GM18870 (cell line): ENCODE measurements at regions not wholly inside any gene's neighbourhood (a gene's known extent, or its start where the extent isn't known, plus 50 kb on each side); places are given as distances from the start of the nearest gene placed in this dataset.

Experiments
- ATAC-seq: cut with Tn5 transposase; IDR thresholded peaks from one replicate; pipeline ENCODE4 v1.9.1; 2021; ENCODE audit warnings: moderate library complexity; ENCODE audit not compliant: unreplicated experiment

DNA sequence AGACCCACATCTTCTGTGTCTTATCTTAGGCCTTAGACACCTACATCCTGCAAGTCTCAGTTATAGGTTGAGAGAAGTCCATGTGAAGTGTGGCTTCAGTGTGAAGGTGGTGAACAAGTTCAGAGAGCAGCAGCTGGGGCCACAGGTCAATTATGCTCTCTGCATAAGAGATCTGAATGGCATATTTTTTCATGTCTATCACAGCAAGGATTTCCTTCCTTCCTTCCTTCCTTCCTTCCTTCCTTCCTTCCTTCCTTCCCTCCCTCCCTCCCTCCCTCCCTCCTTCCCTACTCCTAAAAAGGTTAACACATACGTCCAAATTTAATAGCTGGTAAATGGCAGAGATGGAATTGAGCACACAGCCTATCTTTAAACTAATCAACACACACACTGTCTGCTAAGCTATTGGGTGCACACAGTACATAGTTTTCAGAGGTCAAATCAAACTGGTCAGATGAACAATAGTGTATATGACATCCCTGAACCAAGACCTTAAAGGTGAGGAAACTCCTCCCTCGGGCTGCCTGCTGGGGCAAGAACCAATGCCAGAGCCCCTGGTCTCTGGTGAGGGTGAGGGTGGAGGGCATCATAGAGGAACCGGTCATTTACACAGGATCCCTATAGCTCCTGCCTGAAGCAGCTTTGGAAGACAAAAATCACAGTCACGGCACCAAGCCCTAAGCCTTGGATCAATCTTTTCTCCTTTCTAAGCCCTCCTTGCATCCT, 240.9 kb downstream of the ICOS start:
- ATAC-seq: peak; percentile 39

DNA sequence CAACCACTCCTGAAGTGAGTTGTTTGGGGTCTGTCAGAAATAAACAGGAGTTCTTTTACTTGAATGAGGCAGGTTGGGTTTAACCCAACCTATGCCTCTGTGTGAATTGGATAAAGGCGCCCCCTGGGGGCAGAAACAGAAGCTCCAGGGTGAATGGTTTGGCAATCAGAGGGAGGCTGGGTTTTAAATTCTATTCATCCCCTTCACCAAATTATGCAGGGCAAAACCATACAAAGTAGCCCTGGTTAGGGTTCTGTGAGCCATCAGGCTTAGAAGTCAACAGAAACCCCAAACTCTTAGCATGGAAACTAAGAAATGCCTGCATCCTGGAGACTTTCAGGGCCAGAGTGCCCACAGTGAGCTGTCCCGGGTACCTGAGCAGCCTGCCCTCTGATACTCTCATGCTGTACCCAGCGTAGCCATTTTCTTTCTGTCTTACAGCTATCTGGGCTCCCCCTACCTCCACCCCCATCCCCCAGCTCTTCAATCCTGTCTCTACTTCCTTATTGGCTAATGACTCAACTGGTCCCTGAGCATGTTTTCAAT, 241.5 kb downstream of the ICOS start:
- peak; percentile 72 for ATAC-seq

DNA sequence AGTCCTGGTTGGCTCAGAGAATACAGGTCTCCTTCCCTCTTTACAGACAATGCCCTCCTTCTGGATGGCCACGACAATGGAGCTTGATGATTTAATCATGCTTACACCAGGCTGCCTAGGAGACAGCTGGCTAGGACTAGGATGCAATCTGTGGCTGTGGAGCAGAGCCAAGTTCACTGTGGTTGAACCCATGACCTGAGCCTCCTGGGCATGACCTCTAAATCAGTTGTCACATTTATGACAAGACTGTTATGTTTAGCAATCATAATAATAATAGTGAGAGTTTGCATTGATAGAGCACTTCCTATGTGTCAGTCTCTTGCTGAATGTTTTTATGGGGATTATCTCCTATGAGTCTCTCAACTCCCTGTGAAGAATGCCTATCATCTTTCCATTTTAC, 244.1 kb downstream of the ICOS start:
- no peak for ATAC-seq

DNA sequence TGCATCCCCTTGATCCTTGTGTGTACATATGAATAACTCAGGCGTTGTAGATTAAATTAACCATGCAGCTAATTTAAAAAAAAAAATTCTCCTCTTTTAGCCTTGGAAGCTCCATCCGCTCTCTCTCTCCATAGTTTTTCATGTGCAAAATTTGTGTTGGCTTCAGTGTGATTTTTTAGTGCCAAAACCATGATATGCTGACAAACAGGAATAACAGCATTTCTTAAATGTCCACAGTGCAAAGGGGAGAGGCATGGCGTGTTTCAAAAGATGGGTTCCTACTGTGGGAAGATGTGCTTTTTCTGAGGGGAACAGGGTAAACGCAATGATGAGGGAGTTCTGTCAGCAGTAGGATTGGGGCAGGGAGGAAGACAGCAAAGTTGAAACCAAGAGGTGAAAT, 247.0 kb downstream of the ICOS start:
- no peak for ATAC-seq

DNA sequence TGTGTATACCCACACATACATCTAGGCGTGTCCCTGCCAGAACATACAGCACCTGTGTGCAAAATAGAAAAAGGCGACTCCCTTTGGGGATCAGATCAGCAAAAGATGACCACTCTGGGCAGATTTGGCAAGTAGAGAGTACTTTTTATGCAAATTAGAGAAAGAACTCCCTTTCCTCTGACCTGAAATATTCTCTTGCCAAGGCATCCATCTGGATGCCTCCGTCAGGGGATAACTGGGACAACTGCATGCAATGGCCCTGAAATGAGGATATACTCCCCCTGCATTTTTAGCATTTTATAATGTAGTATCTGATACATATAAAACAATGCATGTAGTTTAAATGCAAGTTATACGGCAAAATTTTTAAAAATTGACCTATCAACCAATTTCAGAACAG, 247.7 kb downstream of the ICOS start:
- no peak for ATAC-seq

DNA sequence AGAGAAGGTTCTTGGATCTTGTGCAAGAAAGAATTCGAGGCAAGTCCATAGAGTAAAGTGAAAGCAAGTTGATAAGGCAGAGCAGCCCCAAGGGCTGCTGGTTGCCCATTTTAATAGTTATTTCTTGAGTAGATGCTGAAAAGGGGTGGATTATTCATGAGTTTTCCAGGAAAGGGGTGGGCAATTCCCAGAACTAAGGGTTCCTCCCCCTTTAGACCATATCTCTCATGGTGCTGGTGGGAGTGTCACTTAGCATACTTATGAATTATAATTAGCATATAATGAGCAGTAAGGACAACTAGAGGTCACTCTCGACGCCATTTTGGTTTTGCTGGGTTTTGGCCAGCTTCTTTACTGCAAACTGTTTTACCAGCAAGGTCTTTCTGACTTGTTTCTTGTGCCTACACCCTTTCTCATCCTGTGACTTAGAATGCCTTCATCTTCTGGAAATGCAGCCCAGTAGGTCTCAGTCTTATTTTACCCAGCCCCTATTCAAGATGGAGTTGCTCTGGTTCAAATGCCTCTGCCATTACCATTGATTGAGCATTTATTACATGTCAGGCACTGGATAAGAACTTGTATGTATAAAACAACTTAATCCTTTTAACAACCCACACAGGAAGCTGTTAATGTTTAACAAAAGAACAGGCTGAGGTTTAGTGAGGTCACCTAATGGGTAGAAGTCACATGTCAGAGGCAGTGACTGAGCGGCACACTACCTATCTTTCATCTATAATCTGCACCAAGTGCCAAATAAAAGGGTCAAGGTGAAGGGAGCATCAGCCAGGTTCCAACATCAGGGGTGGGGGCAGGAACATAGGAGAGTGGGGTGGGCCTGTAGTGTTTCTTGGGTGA, 250.9 kb downstream of the ICOS start:
- no peak for ATAC-seq

DNA sequence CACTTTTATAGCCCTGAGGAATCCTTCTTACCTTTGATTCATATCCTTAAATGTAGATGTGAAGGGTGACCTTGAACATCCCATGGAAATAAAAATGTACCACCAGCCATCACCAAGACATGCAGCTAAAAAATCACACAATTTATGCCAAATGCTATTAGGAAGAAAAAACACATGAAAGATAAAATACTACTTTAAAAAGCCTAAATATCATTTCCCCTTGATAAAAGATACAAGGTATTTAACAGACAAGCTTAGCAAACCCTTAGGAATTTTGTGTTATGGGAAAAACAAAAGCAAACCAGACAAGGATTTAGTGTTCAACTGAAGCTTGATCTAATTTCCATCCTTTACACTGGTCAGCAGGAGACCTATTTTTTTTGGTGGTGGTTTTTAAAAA, 255.0 kb downstream of the ICOS start:
- no peak for ATAC-seq

DNA sequence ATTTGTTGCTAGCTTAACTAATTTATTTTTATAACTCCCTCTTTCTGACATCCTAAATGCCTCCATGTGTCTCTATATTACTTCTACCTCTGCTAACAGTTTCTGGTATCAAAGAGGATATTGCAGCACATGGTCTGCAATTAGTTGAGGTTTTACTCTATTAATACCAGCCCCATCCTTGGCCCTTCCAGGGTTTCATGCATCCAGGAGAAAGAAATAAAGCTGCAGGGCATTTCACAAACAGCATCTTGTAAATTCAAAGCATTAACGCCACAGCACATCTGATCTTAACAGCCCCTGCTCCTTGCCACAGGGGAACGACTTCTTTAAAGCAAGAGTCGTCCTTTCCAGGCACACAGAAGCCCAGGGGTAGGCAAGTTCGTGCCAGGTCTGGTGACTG, 258.9 kb downstream of the ICOS start:
- no peak for ATAC-seq

DNA sequence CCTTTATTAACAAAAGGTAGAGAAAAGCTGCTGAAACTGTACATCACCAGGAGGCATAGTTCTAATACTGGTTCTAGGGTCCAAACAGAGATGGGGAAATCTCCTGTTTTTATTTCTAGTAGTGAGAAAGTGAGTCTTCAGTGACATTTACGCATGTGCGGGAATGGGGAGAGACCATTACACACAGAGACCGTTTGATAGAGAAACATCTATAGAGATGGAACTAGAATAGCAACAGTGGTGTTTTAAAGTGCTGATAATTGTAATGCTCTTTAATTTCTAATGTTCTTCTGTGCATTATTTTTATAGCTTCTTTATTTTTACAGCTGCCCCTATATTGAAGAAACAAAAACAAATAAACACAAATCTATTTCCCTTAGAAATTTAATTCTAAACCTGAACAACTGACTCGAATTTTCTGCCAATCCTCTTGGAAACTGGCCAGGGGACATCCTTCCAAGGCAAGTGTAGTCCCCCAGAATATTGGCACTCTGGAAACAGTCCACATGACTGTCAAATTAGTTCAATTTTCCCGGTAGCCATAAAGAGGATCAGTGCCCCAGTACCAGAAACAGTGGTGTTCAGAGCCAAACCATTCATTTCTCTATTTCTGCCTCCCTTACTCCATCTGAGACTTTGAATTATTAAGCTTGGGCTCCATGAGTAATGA, 260.9 kb downstream of the ICOS start:
- ATAC-seq: no peak

DNA sequence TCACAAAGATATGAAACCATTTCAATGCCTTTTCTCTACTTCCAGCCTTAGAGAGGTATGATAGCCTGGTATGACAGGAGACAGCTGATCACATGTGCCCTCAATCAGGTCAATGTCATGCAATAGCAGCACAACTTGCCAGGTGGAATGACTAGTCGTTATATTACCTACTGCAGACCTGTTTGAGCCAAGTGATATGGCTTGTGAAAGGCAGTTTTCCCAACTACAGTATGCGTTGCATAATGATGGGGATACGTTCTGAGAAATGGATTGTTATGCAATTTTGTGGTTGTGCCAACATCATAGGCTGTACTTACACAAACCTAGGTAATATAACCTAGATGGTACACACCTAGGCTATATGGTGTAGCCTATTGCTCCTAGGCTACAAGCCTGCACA, 262.8 kb downstream of the ICOS start:
- ATAC-seq: no peak

DNA sequence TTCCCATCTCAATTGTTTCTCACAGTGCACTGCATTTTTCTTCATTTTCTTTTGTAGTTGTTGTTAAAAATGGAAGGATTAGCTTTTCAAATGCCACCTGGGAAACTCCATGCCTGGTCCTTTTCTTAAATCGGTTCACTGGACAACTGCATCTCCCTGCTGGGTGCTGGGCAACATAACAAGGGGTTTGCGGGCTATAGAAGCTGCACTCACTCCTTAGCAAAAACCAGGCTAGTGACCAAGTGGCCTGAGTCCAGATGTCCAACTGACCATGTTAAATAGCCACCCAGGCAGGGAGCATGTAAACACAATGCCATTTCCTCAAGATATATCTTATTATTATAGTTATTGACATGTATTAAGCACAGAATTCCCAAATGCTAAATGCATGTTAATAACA, 264.9 kb downstream of the ICOS start:
- no peak for ATAC-seq

DNA sequence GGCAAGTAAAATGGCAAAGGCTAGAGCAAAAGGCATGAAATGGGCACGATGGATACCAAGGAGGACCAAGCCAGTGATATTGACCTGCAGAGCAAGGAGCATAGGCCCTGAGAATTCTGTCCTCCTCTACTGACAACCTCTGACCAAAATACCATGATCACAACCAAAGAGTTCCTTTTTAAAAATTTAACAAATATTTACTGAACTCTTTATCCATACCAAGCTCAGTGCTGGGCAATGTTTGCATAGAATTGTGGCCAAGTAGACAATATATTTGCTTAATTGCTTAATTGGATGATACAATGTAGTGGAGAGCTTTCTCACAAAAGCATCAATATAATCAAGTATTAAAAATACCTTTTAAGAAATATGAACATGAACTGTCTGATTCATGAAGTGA, 265.7 kb downstream of the ICOS start:
- no peak for ATAC-seq

DNA sequence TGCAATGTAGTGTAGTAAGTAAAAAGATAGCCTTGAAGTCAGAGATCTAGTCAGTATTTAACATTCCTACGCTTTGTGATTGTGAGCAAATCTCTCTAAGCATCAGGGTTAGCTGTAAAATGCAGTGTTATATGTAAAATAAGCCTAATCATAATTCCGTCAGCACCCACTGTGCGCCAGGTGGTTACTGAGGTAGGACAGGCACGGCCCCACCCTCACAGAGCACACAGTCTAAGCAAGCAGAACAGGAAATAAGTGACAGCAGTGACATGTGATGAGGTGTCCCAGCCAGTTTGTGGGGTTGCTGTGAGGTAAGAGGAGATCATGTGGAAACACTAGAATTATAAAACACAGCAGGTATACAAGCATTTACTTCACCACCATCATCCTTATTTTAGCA, 267.1 kb downstream of the ICOS start:
- ATAC-seq: no peak

DNA sequence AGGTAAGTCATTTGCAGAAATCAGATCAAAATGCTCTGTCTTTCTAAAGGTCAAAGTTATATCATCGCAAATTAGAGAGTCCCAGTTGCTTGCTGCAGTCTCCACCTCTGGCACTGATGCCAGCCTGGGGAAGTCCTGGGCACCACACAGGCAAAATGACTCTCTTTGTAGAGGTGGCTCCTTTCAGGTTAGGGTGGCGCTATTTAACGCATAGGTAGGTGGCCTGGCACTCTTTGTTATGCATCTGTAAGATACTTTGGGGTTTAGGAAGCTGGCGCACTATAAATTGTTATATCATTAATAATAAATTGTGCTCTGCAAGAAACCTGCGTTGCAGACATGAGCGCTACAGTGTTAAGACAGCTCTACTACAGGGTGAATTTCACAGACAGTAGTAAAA, 268.5 kb downstream of the ICOS start:
- ATAC-seq: no peak

DNA sequence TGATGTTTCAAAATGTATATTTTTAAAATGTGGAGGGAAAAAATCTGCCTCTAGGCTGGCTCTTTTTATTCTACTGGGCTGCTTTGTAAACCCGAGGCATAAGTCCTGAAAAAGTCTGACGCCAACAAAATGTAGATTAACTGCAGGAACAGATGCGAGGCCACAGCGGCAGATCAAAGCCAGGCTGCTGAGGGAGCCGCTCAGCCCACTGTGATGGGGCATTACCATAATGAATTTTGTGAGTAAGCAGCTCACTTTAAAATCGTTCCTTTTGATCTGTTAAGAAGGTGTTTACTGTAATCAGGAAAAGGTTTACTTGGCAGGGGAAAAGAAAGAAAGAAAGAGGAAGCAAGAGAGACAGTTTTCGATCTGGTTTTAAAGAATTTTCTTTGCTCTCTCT, 269.0 kb downstream of the ICOS start:
- no peak for ATAC-seq

DNA sequence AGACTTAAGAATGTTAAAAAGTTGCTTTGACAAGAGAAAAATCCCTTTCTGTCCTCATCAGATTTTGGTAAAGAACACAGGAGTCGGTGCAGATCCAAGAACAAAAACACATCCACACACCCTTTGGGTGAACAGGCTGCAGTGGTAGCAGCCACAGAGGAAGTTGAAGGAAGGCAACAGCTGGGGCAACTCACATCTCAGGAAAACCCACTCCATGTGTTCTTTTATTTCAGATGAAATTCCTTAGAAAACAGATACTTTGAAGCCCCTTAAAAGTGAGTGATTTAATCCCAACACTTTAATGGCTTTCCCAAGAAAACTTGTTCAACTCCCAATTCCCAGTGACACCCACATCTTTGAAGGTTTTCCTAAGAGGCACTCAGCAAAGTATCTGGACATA, 271.3 kb downstream of the ICOS start:
- no peak for ATAC-seq

DNA sequence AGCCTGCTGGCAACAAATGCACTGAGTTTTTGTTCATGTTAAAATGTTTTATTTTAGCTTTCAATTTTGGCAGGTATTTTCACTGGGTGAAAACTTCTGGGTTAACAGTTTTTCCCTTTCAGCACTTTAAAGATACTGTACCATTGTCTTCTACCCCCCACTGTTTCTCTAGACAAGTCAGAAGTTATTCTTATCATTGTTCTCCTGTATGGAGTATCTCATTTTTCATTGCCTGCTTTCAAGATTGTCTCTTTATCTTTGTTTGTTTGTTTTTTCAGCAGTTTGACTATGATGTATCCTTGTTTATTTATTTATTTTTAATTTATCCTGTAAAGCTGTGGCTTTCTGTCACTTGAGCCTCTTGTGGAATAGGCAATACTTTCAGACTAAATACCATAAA, 277.0 kb downstream of the ICOS start:
- ATAC-seq: no peak

DNA sequence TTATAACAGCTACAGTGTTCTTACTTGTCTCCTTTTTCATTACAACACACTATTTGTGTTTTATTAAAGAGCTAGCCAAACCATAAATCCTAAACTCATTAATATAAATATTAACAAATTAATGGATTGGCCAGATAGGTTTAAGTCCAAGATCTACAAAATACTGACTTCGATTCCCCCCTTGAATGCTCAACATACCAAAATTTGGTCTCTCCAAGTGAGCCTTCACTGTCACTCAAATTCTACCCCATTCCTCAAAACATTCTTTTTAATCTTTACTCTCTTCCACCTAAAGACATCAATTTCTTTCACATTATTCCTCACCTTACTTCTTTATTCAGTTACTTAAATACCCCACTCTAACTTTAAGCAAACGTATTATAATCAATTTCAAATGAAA, 281.5 kb downstream of the ICOS start:
- ATAC-seq: no peak

DNA sequence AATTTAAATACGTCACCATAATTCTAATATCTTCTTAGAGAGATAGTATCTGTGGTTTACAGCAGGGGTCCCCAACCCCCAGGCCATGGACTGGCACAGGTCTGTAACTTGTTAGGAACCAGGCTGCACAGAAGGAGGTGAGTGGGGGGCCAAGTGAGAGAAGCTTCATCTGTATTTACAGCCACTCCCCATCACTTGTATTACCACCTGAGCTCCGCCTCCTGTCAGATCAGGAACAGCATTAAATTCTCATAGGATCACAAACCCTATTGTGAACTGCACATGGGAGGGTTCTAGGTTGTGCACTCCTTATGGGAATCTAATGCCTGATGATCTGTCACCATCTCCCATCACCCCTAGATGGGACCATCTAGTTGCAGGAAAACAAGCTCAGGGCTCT, 282.6 kb downstream of the ICOS start:
- no peak for ATAC-seq

DNA sequence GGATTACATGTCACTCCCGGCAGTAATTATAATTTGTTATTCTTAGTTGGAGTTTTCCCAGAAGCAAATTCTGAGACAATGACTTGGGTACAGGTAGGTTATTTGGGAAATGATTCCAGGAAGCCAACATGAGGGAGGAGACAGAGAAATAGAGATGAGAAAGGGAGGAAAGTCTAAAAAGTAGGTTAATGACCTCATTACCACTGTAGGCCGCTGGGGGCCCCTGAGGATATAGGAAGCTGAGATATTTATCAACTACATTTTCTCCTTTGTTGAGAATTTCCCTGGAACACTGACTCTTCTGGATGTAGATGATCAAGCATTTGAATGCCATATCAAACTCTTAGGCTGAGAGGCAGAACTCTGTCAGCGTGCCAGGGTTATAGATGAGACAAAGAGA, 284.3 kb downstream of the ICOS start:
- ATAC-seq: no peak

DNA sequence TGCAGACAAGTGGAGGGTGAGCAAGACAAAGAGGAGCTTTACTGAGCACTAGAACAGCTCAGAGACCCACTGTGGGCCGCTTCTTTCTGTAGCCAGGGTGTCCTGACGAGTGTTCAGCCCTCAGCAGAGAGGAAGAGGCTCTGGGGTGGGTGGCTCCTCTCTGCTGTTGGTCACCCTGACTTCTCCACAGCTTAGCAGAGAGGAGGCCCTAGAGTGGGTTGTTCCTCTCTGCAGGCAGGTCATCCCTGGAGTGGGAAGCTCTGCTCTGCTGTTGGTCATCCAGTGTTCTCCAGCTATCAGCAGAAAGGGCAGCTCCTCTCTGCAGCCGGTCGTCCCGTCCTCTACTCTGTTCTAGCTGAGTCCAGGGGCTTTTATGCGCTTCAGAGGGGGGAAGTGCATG, 286.5 kb downstream of the ICOS start:
- no peak for ATAC-seq

DNA sequence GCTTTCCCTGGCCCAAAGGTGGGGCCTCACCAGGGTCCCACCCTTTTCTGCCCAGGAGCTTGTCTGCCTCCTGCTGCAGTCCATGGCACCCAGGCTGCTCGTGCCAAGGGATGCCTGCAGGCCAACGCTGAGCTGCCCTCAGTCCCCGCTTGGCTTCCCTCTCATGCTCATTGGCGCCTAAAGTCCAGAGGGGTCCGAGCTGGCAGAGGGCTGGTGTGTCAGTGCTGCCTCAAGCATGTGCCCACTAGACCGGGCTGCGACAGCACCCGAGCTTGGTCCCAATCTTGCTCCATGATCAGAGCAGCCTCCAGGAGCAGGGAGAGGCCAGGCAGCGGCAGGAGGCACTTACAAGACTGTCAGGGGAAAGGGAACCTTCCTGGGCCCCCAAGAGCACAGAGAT, 287.0 kb downstream of the ICOS start:
- ATAC-seq: no peak
